ENCODE measurements at regions not wholly inside any gene's neighbourhood (a gene's known extent, or its start where the extent isn't known, plus 50 kb on each side); places are given as distances from the start of the nearest gene placed in this dataset.

DNA sequence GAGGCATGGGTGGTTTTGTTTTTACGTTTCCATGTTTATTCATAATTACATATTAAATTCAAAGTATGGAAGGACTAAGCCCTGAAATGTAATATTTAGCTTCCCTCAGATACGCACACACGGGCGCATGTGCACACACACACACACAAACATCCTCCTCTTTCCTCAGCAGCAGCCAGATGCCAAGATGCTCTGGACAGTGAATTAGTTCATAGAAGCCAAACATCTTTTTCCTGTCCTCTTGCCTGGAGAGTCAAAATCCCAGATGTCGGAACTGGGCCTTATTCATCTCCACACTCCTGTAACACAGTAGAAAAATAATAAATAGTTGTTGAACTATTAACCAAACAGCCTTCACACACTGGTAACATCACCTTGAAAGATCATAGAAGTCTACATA lies 273.1 kb downstream of the SP3 start (continued):
- TF ChIP-seq ZKSCAN5 (CRISPR knock-in tag; IDR thresholded peaks at IDR 0.05) (no peak), AFF4 (CRISPR knock-in tag; IDR thresholded peaks at IDR 0.05) (no peak), DBP (CRISPR knock-in tag; IDR thresholded peaks at IDR 0.05; ENCODE audit: not compliant biosample characterization) (no peak), ZZZ3 (CRISPR knock-in tag; IDR thresholded peaks at IDR 0.05; ENCODE audit: borderline replicate concordance) (no peak)

DNA sequence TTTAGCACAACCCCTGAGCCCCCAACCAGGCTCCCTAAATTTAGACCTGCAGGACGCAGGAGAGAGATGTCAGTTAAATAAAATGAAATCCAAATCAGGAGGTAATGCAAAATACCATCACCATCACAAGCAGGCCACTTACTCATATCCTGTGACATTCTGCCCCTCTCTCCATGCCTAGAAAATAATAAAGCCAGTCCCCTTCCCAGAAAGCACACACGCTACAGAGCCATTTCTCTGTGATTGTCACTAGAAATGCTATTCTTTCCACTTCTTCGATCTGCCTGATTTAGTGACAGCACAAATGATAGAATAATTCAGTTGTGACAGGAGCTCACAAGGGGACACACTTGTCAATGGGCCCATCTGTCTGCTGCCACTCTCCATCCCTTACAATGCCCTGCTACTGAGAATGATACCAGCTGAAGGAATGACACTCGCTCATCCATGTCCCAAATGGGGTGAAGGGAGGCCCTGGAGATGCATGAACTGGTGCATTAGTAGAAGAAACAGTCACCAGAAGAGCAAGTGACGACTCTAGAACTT lies 272.1 kb downstream of the SP3 start:
- H3K9me3 ChIP-seq (ENCODE audit: low read length), result no peaks in the 10 kb centered on the region; the same call in 1 of the 2 replicates
- FAIRE-seq (no peak), ATAC-seq (no peak), DNase-seq (ENCODE audit: low spot score) (no peak)
- H2AFZ ChIP-seq (ENCODE audit: low read length), result no peak overlapping the region
- in situ Hi-C loops (cut with HindIII; ENCODE audit: extremely low pct_ligation_motif_present, low pct_unique_long_range_greater_than_20kb) (no loop called here), intact Hi-C loops (cut with micrococcal nuclease; ENCODE audit: unreplicated experiment) (no loop called here)
- no peaks in the 10 kb centered on the region for H3K36me3 ChIP-seq (replicated peaks in 1 of 2; ENCODE audit: control insufficient read depth in 1 of 2, insufficient read depth in 2 of 2, low read length in 2 of 2)
- no peak overlapping the region for H3K4me2 ChIP-seq (ENCODE audit: low read depth, low read length)
- H3K9ac ChIP-seq (ENCODE audit: insufficient read depth, low read depth, low read length), result no peak overlapping the region
- BruUV-seq (replicated peaks), result no TSS peak
- CTCF ChIA-PET (ENCODE audit: low intra/inter-chr PET ratio, low total read pairs), result no interaction called here
- no peak overlapping the region for H3K27ac ChIP-seq (ENCODE audit: extremely low read length, insufficient read depth, low read length)
- WGBS (ENCODE audit: low lambda C conversion rate), result 0% methylated on average over 5 of the region's 5 CpGs
- H3K27me3 ChIP-seq (ENCODE audit: control insufficient read depth in 1 of 2, insufficient read depth in 2 of 2, low read length in 2 of 2), result peaks cover 0 to 3% of the 10 kb centered on the region in 2 experiments; a peak in 1 of 5 replicates
- H3K4me3 ChIP-seq (replicated peaks in 1 of 3; ENCODE audit: insufficient read depth in 1 of 3, low read depth in 2 of 3, low read length in 3 of 3), result no peak overlapping the region
- H3K4me1 ChIP-seq (ENCODE audit: insufficient read depth, low read length), result no peaks in the 10 kb centered on the region
- no peaks in the 10 kb centered on the region for H3K79me2 ChIP-seq (ENCODE audit: insufficient read depth, low read length)
- POLR2A ChIA-PET, result no interaction called here
- no peaks in the 10 kb centered on the region for H4K20me1 ChIP-seq (ENCODE audit: insufficient read depth, low read length)
- TF ChIP-seq, protein P1, sequence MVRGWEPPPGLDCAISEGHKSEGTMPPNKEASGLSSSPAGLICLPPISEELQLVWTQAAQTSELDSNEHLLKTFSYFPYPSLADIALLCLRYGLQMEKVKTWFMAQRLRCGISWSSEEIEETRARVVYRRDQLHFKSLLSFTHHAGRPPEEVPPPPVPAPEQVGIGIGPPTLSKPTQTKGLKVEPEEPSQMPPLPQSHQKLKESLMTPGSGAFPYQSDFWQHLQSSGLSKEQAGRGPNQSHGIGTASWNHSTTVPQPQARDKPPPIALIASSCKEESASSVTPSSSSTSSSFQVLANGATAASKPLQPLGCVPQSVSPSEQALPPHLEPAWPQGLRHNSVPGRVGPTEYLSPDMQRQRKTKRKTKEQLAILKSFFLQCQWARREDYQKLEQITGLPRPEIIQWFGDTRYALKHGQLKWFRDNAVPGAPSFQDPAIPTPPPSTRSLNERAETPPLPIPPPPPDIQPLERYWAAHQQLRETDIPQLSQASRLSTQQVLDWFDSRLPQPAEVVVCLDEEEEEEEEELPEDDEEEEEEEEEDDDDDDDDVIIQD (CRISPR knock-in tag; IDR thresholded peaks at IDR 0.05; ENCODE audit: low read depth), result no peak
- TF ChIP-seq MTF1 (CRISPR knock-in tag; IDR thresholded peaks at IDR 0.05) (no peak), KDM1A (CRISPR knock-in tag; IDR thresholded peaks at IDR 0.05) (no peak), ZNF773 (CRISPR knock-in tag; IDR thresholded peaks at IDR 0.05; ENCODE audit: borderline replicate concordance) (no peak), TCF7L2 (IDR thresholded peaks at IDR 0.05; ENCODE audit: low read depth, low read length) (no peak), ZBTB10 (CRISPR knock-in tag; IDR thresholded peaks at IDR 0.05; ENCODE audit: borderline replicate concordance) (no peak), ZFP37 (CRISPR knock-in tag; IDR thresholded peaks at IDR 0.05; ENCODE audit: borderline replicate concordance) (no peak), TRIM24 (CRISPR knock-in tag; IDR thresholded peaks at IDR 0.05) (no peak)
- TF ChIP-seq, protein P2, sequence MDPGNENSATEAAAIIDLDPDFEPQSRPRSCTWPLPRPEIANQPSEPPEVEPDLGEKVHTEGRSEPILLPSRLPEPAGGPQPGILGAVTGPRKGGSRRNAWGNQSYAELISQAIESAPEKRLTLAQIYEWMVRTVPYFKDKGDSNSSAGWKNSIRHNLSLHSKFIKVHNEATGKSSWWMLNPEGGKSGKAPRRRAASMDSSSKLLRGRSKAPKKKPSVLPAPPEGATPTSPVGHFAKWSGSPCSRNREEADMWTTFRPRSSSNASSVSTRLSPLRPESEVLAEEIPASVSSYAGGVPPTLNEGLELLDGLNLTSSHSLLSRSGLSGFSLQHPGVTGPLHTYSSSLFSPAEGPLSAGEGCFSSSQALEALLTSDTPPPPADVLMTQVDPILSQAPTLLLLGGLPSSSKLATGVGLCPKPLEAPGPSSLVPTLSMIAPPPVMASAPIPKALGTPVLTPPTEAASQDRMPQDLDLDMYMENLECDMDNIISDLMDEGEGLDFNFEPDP (CRISPR knock-in tag; conservative IDR thresholded peaks at IDR 0.05), result no peak

Measured in HepG2 (cell line).